T47D (cell line): ENCODE measurements at regions not wholly inside any gene's neighbourhood (a gene's known extent, or its start where the extent isn't known, plus 50 kb on each side); places are given as distances from the start of the nearest gene placed in this dataset.
"Not testable (repeated sequence)": the region's sequence is repeated elsewhere in the genome, so short reads cannot be mapped to it uniquely, and the experiment has no call there.

Source experiments
- DNase-seq, 2 experiments: peaks; one replicate each; pipeline versions ENCODE4 v3.0.0 to v3.0.0-alpha.2; 2011 to 2012; ENCODE audit warnings: low read depth in 1 of 2, low spot score in 1 of 2
- JUND ChIP-seq: IDR thresholded peaks from 2 replicates; pipeline ENCODE4 v1.6.1; 2012; ENCODE audit warnings: low read depth
- in situ Hi-C: cut with HindIII; loops from 2 replicates; pipeline ENCODE4 v1.10.0; 2016; ENCODE audit warnings: low sequenced_read_pairs, low pct_unique_long_range_greater_than_20kb

- TF ChIP-seq JUND = no peak
- DNase-seq = no peak
- in situ Hi-C loops = no loop called here
Measured at GRCh38 chr6:85887461-85887860, 244.8 kb upstream of the SYNCRIP start.

- no peak for DNase-seq
- in situ Hi-C loops = no loop called here
- no peak for TF ChIP-seq JUND
Measured at GRCh38 chr6:85868685-85869084, 226.0 kb upstream of the SYNCRIP start.

DNA sequence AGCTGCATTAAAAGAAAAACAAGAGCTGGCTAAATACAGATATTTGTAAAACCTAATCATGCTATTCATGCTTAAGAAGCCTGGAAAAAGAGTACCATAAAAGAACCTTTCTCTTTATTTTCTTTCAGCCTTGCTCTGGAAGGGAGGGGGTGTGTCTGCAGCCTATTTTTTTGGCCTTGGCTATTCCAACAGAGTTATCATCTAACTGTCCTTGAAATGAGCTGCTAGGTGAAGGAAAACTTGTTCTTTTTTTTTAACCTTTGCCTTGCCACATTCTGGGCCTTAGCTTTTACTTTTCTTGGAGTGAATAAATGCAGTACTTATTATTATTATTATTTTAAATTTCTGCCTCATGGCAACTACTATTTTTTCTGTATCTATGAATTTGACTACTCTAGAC lies 224.9 kb upstream of the SYNCRIP start:
- no peak for DNase-seq
- no peak for TF ChIP-seq JUND
- in situ Hi-C loops = no loop called here

GRCh38 chr6:85866758-85867401 lies 224.2 kb upstream of the SYNCRIP start:
- DNase-seq = no peak
- TF ChIP-seq JUND = no peak
- in situ Hi-C loops = no loop called here

GRCh38 chr6:85866370-85866730 lies 223.7 kb upstream of the SYNCRIP start:
- DNase-seq = no peak
- no peak for TF ChIP-seq JUND
- in situ Hi-C loops = no loop called here

- in situ Hi-C loops = no loop called here
- peak in 1 of 2 experiments; percentile 40 for DNase-seq
- no peak for TF ChIP-seq JUND
Measured at GRCh38 chr6:85865420-85866369, 223.0 kb upstream of the SYNCRIP start.

DNA sequence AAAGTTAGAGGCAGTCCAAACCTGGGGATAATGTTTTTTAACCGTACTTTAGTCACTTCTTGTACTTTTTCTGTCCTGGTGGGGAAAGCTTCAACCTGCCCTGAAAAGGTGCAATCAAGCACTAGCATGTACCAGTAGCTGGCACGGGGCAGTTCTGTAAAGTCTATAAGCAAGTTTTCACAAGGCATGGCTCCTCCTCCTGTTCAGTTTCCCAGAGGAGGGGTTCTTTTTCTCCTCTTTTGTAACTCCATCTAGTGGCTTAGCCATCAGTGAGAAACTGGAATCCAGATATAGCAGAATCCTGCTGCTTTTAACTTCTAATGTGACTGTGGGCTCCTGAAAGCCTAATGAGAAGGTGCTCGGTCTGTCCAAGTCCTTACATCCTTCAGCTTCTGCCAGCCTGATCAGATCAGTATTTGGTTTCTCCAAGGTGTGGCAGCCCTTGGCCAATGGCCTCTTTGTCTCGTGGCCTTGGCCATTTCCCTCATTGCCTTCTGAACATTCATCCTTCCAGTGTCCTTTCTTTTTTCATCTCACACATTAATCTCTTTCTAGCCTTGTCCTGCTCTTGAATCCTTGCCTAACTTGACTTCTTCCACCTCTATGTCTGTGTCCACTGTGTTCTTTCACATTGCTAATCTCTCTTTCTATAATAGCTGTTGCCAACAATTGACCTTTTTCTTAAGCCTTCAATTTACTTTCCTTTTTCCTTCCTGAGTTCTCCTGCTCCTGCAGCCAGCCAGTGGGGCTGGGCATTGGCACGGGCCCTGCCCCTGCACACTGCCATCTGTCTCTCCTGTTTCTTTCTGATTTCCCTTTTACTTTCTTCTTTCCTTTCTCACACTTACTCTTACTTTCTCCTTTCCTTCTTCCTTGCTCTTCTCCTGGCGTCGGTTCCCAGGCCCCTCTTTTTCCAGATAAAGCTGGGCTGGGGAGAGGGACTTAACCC lies 222.0 kb upstream of the SYNCRIP start:
- TF ChIP-seq JUND = no peak
- DNase-seq = peak in 1 of 2 experiments; percentile 29
- in situ Hi-C loops = no loop called here

GRCh38 chr6:85856235-85856634 lies 213.5 kb upstream of the SYNCRIP start:
- no peak for TF ChIP-seq JUND
- in situ Hi-C loops = no loop called here
- no peak for DNase-seq

GRCh38 chr6:85838351-85839119 lies 195.8 kb upstream of the SYNCRIP start:
- in situ Hi-C loops, DNase-seq: not testable (repeated sequence)

DNA sequence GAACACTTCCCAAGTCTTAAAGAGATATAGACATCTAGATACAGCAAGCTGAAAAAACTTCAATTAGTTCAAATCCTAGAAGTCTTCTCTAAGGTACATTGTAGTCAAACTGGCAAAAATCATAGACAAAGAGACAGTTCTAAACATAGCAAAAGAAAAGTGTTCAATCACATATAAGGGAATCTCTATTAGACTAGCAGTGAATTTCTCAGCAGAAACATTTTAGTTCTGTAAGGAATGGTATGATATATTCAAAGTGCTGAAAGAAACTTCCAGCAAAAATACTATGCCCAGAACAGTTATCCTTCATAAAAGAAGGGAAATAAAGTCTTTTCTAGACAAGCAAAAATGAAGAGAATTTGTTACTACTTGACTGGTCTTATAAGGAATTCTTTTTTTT lies 186.3 kb upstream of the SYNCRIP start:
- in situ Hi-C loops = no loop called here
- no peak for TF ChIP-seq JUND

GRCh38 chr6:85826997-85827396 lies 184.3 kb upstream of the SYNCRIP start:
- DNase-seq = no peak
- in situ Hi-C loops = no loop called here
- no peak for TF ChIP-seq JUND

More for the DNA sequence above, 186.3 kb upstream of the SYNCRIP start:
- DNase-seq = no peak

GRCh38 chr6:85824329-85824728 lies 181.6 kb upstream of the SYNCRIP start:
- no peak for DNase-seq
- no peak for TF ChIP-seq JUND
- in situ Hi-C loops = no loop called here
